T-helper 2 cell (primary cell): ENCODE measurements at regions not wholly inside any gene's neighbourhood (a gene's known extent, or its start where the extent isn't known, plus 50 kb on each side); places are given as distances from the start of the nearest gene placed in this dataset.
"Not testable (repeated sequence)": the region's sequence is repeated elsewhere in the genome, so short reads cannot be mapped to it uniquely, and the experiment has no call there.

Experiments
- DNase-seq, 5 experiments: peaks; one replicate each; pipeline versions ENCODE4 v3.0.0 to v3.0.0-alpha.2; 2012 to 2022

- DNase-seq: no peak
These were observed 89.2 kb upstream of the ARID1B start for GRCh38 chr6:156687789-156688619.

GRCh38 chr6:156686995-156687788 lies 90.0 kb upstream of the ARID1B start:
- peak; percentile 52 to 89 (median 64) for DNase-seq

- peak in 3 of 5 experiments; percentile 11 to 64 (median 28) for DNase-seq
These were observed 90.7 kb upstream of the ARID1B start for GRCh38 chr6:156686301-156686994.

- DNase-seq: no peak
These were observed 91.4 kb upstream of the ARID1B start for GRCh38 chr6:156685823-156686222.

GRCh38 chr6:156683821-156684220 lies 93.4 kb upstream of the ARID1B start:
- DNase-seq: no peak

GRCh38 chr6:156676721-156677120 lies 100.5 kb upstream of the ARID1B start:
- DNase-seq: no peak

- no peak for DNase-seq
These were observed 103.0 kb upstream of the ARID1B start for GRCh38 chr6:156674197-156674596.

- DNase-seq: not testable (repeated sequence)
These were observed 107.1 kb upstream of the ARID1B start for GRCh38 chr6:156670097-156670496.

GRCh38 chr6:156662025-156662445 lies 115.1 kb upstream of the ARID1B start:
- peak in 1 of 5 experiments; percentile 50 for DNase-seq

GRCh38 chr6:156660389-156660788 lies 116.8 kb upstream of the ARID1B start:
- DNase-seq: no peak

- DNase-seq: no peak
These were observed 117.4 kb upstream of the ARID1B start for GRCh38 chr6:156659822-156660198.

GRCh38 chr6:156658966-156659821 lies 118.0 kb upstream of the ARID1B start:
- DNase-seq: no peak

- DNase-seq: no peak
These were observed 118.8 kb upstream of the ARID1B start for GRCh38 chr6:156658186-156658965.

- DNase-seq: no peak
These were observed 119.9 kb upstream of the ARID1B start for GRCh38 chr6:156657296-156657695.

GRCh38 chr6:156654919-156655918 lies 122.0 kb upstream of the ARID1B start:
- DNase-seq: no peak

GRCh38 chr6:156652231-156652750 lies 124.9 kb upstream of the ARID1B start:
- DNase-seq: no peak

- no peak for DNase-seq
These were observed 125.7 kb upstream of the ARID1B start for GRCh38 chr6:156651486-156651885.

- no peak for DNase-seq
These were observed 126.2 kb upstream of the ARID1B start for GRCh38 chr6:156650896-156651390.

GRCh38 chr6:156648616-156649015 lies 128.6 kb upstream of the ARID1B start:
- no peak for DNase-seq

GRCh38 chr6:156647991-156648390 lies 129.2 kb upstream of the ARID1B start:
- no peak for DNase-seq
